SU-DHL-6 (cell line): ENCODE measurements at regions not wholly inside any gene's neighbourhood (a gene's known extent, or its start where the extent isn't known, plus 50 kb on each side); places are given as distances from the start of the nearest gene placed in this dataset.

ENCODE experiments used
- H2AFZ ChIP-seq: fragments of 200-600 bp; sonication (generic); 2 replicates; pipeline ENCODE4 v1.6.1; 2014; ENCODE audit warnings: low read depth, mild to moderate bottlenecking, moderate library complexity, mixed read lengths, antibody characterized with exemption, low read length; ENCODE audit not compliant: severe bottlenecking
- H3F3A ChIP-seq: fragments of 200-600 bp; shearing (Covaris generic); 2 replicates; pipeline ENCODE4 v1.6.0; 2016; ENCODE audit warnings: antibody characterized with exemption, mild to moderate bottlenecking; ENCODE audit not compliant: insufficient read depth
- H3K27ac ChIP-seq: fragments of 200-600 bp; sonication (generic); 2 replicates; pipeline ENCODE4 v1.5.1; 2016; ENCODE audit warnings: low read depth, mild to moderate bottlenecking, low read length, moderate library complexity, mixed read lengths
- H3K27me3 ChIP-seq: fragments of 200-600 bp; sonication (generic), shearing (Covaris generic); 2 replicates; pipeline ENCODE4 v1.6.0; 2014; ENCODE audit warnings: mild to moderate bottlenecking, low read length
- H3K36me3 ChIP-seq: fragments of 200-600 bp; sonication (generic); 2 replicates; pipeline ENCODE4 v1.6.1; 2014; ENCODE audit warnings: mild to moderate bottlenecking, low read length, mixed read lengths
- H3K4me2 ChIP-seq: fragments of 300-600, 200-600 bp; shearing (Covaris generic), sonication (generic); 2 replicates; pipeline ENCODE4 v1.6.0; 2014; ENCODE audit warnings: low read length, low read depth, mild to moderate bottlenecking; ENCODE audit not compliant: poor library complexity, severe bottlenecking
- H3K4me3 ChIP-seq: fragments of 200-600 bp; sonication (generic); 2 replicates; pipeline ENCODE4 v1.5.1; 2014; ENCODE audit warnings: antibody characterized with exemption, low read length, mild to moderate bottlenecking, mixed read lengths; ENCODE audit not compliant: insufficient read depth, poor library complexity, severe bottlenecking
- H3K79me2 ChIP-seq: fragments of 200-600 bp; sonication (generic); 2 replicates; pipeline ENCODE4 v1.6.1; 2014; ENCODE audit warnings: mild to moderate bottlenecking, low read length, moderate library complexity; ENCODE audit not compliant: insufficient read depth
- H3K9ac ChIP-seq: fragments of 200-600 bp; sonication (generic); 2 replicates; pipeline ENCODE4 v1.7.0; 2014; ENCODE audit warnings: mild to moderate bottlenecking, low read length
- H3K9me2 ChIP-seq: fragments of 200-600 bp; sonication (generic); replicated peaks from 2 replicates; pipeline ENCODE4 v1.6.1; 2014; ENCODE audit warnings: low read length; ENCODE audit not compliant: insufficient read depth
- H3K9me3 ChIP-seq: fragments of 200-600 bp; sonication (generic); 2 replicates; pipeline ENCODE4 v1.6.1; 2014; ENCODE audit warnings: low read length, mixed read lengths; ENCODE audit not compliant: insufficient read depth
- H4K20me1 ChIP-seq: fragments of 200-600 bp; sonication (generic); 2 replicates; pipeline ENCODE4 v1.6.1; 2014; ENCODE audit warnings: low read depth, mild to moderate bottlenecking, antibody characterized with exemption, low read length, moderate library complexity, mixed read lengths
- EZH2phosphoT487 ChIP-seq: fragments of 200-600 bp; sonication (generic), shearing (Covaris generic); conservative IDR thresholded peaks from 2 replicates; pipeline ENCODE4 v1.6.1; 2018; ENCODE audit warnings: mild to moderate bottlenecking, antibody characterized with exemption, low read length, moderate library complexity, mixed read lengths
- TF ChIP-seq, protein P1 (sequence below): fragments of 200-600 bp; sonication (generic); IDR thresholded peaks from one replicate; pipeline ENCODE4 v1.5.1; 2017; ENCODE audit warnings: antibody characterized with exemption, mild to moderate bottlenecking, low read length, moderate library complexity; ENCODE audit not compliant: insufficient read depth, poor library complexity, severe bottlenecking

- H3K9me3 ChIP-seq: no peaks in the 10 kb centered on the region
- H3K36me3 ChIP-seq: no peaks in the 10 kb centered on the region
- no peaks in the 10 kb centered on the region for H3K79me2 ChIP-seq
- no peaks in the 10 kb centered on the region for H3K27me3 ChIP-seq
- no peak overlapping the region for H3K9ac ChIP-seq
- H3K27ac ChIP-seq: no peak overlapping the region
- H2AFZ ChIP-seq: no peak overlapping the region
- no peaks in the 10 kb centered on the region for H3K9me2 ChIP-seq
- H4K20me1 ChIP-seq: no peaks in the 10 kb centered on the region
- no peak overlapping the region for H3K4me2 ChIP-seq
- no peak overlapping the region for H3K4me3 ChIP-seq
- TF ChIP-seq EZH2phosphoT487: no peak
- TF ChIP-seq, protein P1, sequence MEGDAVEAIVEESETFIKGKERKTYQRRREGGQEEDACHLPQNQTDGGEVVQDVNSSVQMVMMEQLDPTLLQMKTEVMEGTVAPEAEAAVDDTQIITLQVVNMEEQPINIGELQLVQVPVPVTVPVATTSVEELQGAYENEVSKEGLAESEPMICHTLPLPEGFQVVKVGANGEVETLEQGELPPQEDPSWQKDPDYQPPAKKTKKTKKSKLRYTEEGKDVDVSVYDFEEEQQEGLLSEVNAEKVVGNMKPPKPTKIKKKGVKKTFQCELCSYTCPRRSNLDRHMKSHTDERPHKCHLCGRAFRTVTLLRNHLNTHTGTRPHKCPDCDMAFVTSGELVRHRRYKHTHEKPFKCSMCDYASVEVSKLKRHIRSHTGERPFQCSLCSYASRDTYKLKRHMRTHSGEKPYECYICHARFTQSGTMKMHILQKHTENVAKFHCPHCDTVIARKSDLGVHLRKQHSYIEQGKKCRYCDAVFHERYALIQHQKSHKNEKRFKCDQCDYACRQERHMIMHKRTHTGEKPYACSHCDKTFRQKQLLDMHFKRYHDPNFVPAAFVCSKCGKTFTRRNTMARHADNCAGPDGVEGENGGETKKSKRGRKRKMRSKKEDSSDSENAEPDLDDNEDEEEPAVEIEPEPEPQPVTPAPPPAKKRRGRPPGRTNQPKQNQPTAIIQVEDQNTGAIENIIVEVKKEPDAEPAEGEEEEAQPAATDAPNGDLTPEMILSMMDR: no peak
- H3F3A ChIP-seq: no peaks in the 10 kb centered on the region
Observed at GRCh38 chr12:5375547-5376295, 56.2 kb upstream of the NTF3 start.

DNA sequence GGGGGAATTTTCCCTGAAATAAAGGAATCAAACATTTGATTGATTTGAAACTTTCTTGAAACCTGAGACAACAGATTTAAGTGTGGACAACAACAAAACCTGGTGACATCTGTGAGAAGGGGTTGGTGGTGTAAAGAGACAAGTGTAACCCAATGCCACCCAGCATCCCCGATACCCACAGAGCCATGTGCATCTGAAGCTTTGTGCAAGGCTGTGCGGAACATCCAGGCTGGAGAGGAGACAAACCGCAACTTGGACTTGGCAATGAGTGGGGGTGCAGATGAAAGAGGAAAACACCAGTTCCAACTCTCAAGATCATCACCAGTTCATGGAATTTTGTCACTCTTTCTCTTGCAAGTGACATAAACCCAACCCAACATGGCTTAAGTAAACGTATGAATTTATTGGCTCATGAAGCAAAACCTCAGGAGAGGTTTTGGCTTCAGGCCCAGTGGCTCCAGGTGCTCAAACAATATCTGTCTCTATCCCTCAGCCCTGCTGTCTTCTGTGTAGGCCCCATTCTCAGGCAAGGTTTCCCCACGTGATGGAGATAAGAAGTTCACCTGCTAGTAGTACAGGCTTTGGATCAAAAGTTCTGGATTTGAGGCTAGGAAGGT is 55.2 kb upstream of the NTF3 start:
- Histone ChIP-seq H3K79me2 (no peaks in the 10 kb centered on the region), H3K9ac (no peak overlapping the region), H3K9me3 (no peaks in the 10 kb centered on the region), H4K20me1 (no peaks in the 10 kb centered on the region), H3K36me3 (no peaks in the 10 kb centered on the region), H3K4me3 (no peak overlapping the region), H3K27ac (no peak overlapping the region), H2AFZ (no peak overlapping the region), H3F3A (no peaks in the 10 kb centered on the region), H3K9me2 (no peaks in the 10 kb centered on the region), H3K27me3 (no peaks in the 10 kb centered on the region), H3K4me2 (no peak overlapping the region)
- TF ChIP-seq EZH2phosphoT487: no peak
- TF ChIP-seq, protein P1: no peak

GRCh38 chr12:5377997-5378592 is 53.8 kb upstream of the NTF3 start:
- Histone ChIP-seq H2AFZ (no peak overlapping the region), H3K9me2 (no peaks in the 10 kb centered on the region), H3K27me3 (no peaks in the 10 kb centered on the region), H3K79me2 (no peaks in the 10 kb centered on the region), H3K4me2 (no peak overlapping the region), H3K27ac (no peak overlapping the region), H3K9ac (no peak overlapping the region), H3F3A (no peaks in the 10 kb centered on the region), H4K20me1 (no peaks in the 10 kb centered on the region), H3K4me3 (no peak overlapping the region), H3K9me3 (no peaks in the 10 kb centered on the region), H3K36me3 (no peaks in the 10 kb centered on the region)
- TF ChIP-seq EZH2phosphoT487: no peak
- TF ChIP-seq, protein P1: no peak
